Right renal pelvis (tissue), 4 donors: ENCODE measurements at regions not wholly inside any gene's neighbourhood (a gene's known extent, or its start where the extent isn't known, plus 50 kb on each side); places are given as distances from the start of the nearest gene placed in this dataset.
"Not testable (repeated sequence)": the region's sequence is repeated elsewhere in the genome, so short reads cannot be mapped to it uniquely, and the experiment has no call there.

Experiments used
- DNase-seq, 4 donors: peaks; one replicate each; pipeline ENCODE4 v3.0.0-alpha.2; 2013; ENCODE audit warnings: low read depth in 4 of 4, low spot score in 3 of 4, missing footprints in 1 of 4

GRCh38 chr12:19665121-19665900, 226.0 kb downstream of the AEBP2 start:
- DNase-seq, result no peak

- DNase-seq, result no peak
Observed at GRCh38 chr12:19666070-19666469, 226.8 kb downstream of the AEBP2 start.

GRCh38 chr12:19669793-19670192, 230.5 kb downstream of the AEBP2 start:
- no peak for DNase-seq

- DNase-seq, result no peak
Observed at GRCh38 chr12:19671695-19672094, 232.4 kb downstream of the AEBP2 start.

- no peak for DNase-seq
Observed at GRCh38 chr12:19674437-19674836, 235.1 kb downstream of the AEBP2 start.

- no peak for DNase-seq
Observed at GRCh38 chr12:19675361-19675760, 236.1 kb downstream of the AEBP2 start.

- DNase-seq, result not testable (repeated sequence)
Observed at GRCh38 chr12:19678501-19678900, 239.2 kb downstream of the AEBP2 start.

GRCh38 chr12:19681007-19681406, 241.7 kb downstream of the AEBP2 start:
- no peak for DNase-seq

- no peak for DNase-seq
Observed at GRCh38 chr12:19683178-19683927, 244.1 kb downstream of the AEBP2 start.

GRCh38 chr12:19687371-19687770, 248.1 kb downstream of the AEBP2 start:
- no peak for DNase-seq

GRCh38 chr12:19688532-19688931, 249.2 kb downstream of the AEBP2 start:
- DNase-seq, result no peak

GRCh38 chr12:19689226-19689625, 249.9 kb downstream of the AEBP2 start:
- DNase-seq, result no peak

GRCh38 chr12:19689801-19690472, 250.6 kb downstream of the AEBP2 start:
- DNase-seq, result no peak

- no peak for DNase-seq
Observed at GRCh38 chr12:19692091-19692490, 252.8 kb downstream of the AEBP2 start.

GRCh38 chr12:19692566-19692965, 253.3 kb downstream of the AEBP2 start:
- no peak for DNase-seq

- DNase-seq, result no peak
Observed at GRCh38 chr12:19694627-19695026, 255.3 kb downstream of the AEBP2 start.

- no peak for DNase-seq
Observed at GRCh38 chr12:19695244-19696098, 256.2 kb downstream of the AEBP2 start.

GRCh38 chr12:19700969-19701368, 261.7 kb downstream of the AEBP2 start:
- no peak for DNase-seq

- no peak for DNase-seq
Observed at GRCh38 chr12:19704966-19705365, 265.7 kb downstream of the AEBP2 start.

GRCh38 chr12:19706936-19707335, 267.6 kb downstream of the AEBP2 start:
- DNase-seq, result no peak
